ENCODE measurements at regions not wholly inside any gene's neighbourhood (a gene's known extent, or its start where the extent isn't known, plus 50 kb on each side); places are given as distances from the start of the nearest gene placed in this dataset.

DNA sequence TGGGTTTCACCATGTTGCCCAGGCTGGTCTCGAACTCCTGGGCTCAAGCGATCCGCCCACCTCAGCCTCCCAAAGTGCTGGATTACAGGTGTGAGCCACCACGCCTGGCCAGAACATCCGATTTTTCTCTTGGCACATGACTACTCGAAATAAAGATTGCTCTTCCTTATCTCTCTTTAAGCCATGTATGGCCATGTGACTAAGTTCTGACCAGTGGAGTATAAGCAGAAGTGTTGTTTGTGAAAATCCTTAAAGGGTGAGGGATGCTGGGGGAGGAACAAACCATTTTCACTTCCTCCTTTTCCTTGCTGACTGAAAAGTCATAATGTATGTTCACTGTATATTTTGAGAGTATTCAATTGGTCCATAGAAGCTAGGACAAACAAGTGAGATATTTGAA, 50.7 kb upstream of the ATF7IP start:
- no peak for TF ChIP-seq POLR2A (IDR thresholded peaks at IDR 0.05)
- TF ChIP-seq, protein P1, sequence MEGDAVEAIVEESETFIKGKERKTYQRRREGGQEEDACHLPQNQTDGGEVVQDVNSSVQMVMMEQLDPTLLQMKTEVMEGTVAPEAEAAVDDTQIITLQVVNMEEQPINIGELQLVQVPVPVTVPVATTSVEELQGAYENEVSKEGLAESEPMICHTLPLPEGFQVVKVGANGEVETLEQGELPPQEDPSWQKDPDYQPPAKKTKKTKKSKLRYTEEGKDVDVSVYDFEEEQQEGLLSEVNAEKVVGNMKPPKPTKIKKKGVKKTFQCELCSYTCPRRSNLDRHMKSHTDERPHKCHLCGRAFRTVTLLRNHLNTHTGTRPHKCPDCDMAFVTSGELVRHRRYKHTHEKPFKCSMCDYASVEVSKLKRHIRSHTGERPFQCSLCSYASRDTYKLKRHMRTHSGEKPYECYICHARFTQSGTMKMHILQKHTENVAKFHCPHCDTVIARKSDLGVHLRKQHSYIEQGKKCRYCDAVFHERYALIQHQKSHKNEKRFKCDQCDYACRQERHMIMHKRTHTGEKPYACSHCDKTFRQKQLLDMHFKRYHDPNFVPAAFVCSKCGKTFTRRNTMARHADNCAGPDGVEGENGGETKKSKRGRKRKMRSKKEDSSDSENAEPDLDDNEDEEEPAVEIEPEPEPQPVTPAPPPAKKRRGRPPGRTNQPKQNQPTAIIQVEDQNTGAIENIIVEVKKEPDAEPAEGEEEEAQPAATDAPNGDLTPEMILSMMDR (IDR thresholded peaks at IDR 0.05), result no peak

All from esophagus squamous epithelium (tissue), 4 donors.